IPS-18c (cell line): ENCODE measurements at regions not wholly inside any gene's neighbourhood (a gene's known extent, or its start where the extent isn't known, plus 50 kb on each side); places are given as distances from the start of the nearest gene placed in this dataset.
"Not testable (repeated sequence)": the region's sequence is repeated elsewhere in the genome, so short reads cannot be mapped to it uniquely, and the experiment has no call there.

Experiments
- H3K4me3 ChIP-seq: 2 replicates; pipeline ENCODE4 v1.7.0; 2013; ENCODE audit warnings: low read depth, mild to moderate bottlenecking, low read length, moderate library complexity; ENCODE audit not compliant: insufficient read depth
- H3K9me3 ChIP-seq: one replicate; pipeline ENCODE4 v1.6.1; 2013; ENCODE audit warnings: mild to moderate bottlenecking, low read length, moderate library complexity; ENCODE audit not compliant: control insufficient read depth, insufficient read depth

GRCh38 chr14:44759277-44759676, 202.5 kb downstream of the KLHL28 start:
- H3K4me3 ChIP-seq: no peak overlapping the region
- H3K9me3 ChIP-seq: no peaks in the 10 kb centered on the region

- Histone ChIP-seq H3K9me3 (no peaks in the 10 kb centered on the region), H3K4me3 (no peak overlapping the region)
These were observed 205.2 kb downstream of the KLHL28 start for GRCh38 chr14:44756554-44756953.

- Histone ChIP-seq H3K9me3 (no peaks in the 10 kb centered on the region), H3K4me3 (no peak overlapping the region)
These were observed 216.4 kb downstream of the KLHL28 start for GRCh38 chr14:44745371-44745770.

GRCh38 chr14:44742202-44742601, 219.5 kb downstream of the KLHL28 start:
- Histone ChIP-seq H3K4me3 (no peak overlapping the region), H3K9me3 (no peaks in the 10 kb centered on the region)

GRCh38 chr14:44741431-44741830, 220.3 kb downstream of the KLHL28 start:
- H3K9me3 ChIP-seq: no peaks in the 10 kb centered on the region
- H3K4me3 ChIP-seq: no peak overlapping the region

GRCh38 chr14:44736326-44736725, 225.4 kb downstream of the KLHL28 start:
- Histone ChIP-seq H3K9me3 (no peaks in the 10 kb centered on the region), H3K4me3 (no peak overlapping the region)

GRCh38 chr14:44732144-44732543, 225.1 kb upstream of the FSCB start:
- H3K9me3 ChIP-seq: no peaks in the 10 kb centered on the region
- no peak overlapping the region for H3K4me3 ChIP-seq

- Histone ChIP-seq H3K9me3 (no peaks in the 10 kb centered on the region), H3K4me3 (no peak overlapping the region)
These were observed 223.8 kb upstream of the FSCB start for GRCh38 chr14:44730860-44731259.

- H3K9me3 ChIP-seq, H3K4me3 ChIP-seq: not testable (repeated sequence)
These were observed 214.3 kb upstream of the FSCB start for GRCh38 chr14:44721395-44721794.

GRCh38 chr14:44720707-44721106, 213.6 kb upstream of the FSCB start:
- peaks cover 6% of the 10 kb centered on the region for H3K9me3 ChIP-seq
- no peak overlapping the region for H3K4me3 ChIP-seq

GRCh38 chr14:44712024-44712815, 205.1 kb upstream of the FSCB start:
- Histone ChIP-seq H3K9me3 (no peaks in the 10 kb centered on the region), H3K4me3 (no peak overlapping the region)

- no peak overlapping the region for H3K4me3 ChIP-seq
- no peaks in the 10 kb centered on the region for H3K9me3 ChIP-seq
These were observed 194.6 kb upstream of the FSCB start for GRCh38 chr14:44701563-44702263.

- Histone ChIP-seq H3K9me3 (no peaks in the 10 kb centered on the region), H3K4me3 (no peak overlapping the region)
These were observed 193.6 kb upstream of the FSCB start for GRCh38 chr14:44700694-44701093.

GRCh38 chr14:44700184-44700583, 193.1 kb upstream of the FSCB start:
- no peak overlapping the region for H3K4me3 ChIP-seq
- no peaks in the 10 kb centered on the region for H3K9me3 ChIP-seq

GRCh38 chr14:44699391-44699790, 192.3 kb upstream of the FSCB start:
- H3K9me3 ChIP-seq: no peaks in the 10 kb centered on the region
- H3K4me3 ChIP-seq: no peak overlapping the region

GRCh38 chr14:44669496-44669895, 162.4 kb upstream of the FSCB start:
- H3K9me3 ChIP-seq: peaks cover 2% of the 10 kb centered on the region
- H3K4me3 ChIP-seq: no peak overlapping the region

GRCh38 chr14:44663136-44663535, 156.1 kb upstream of the FSCB start:
- Histone ChIP-seq H3K9me3 (no peaks in the 10 kb centered on the region), H3K4me3 (no peak overlapping the region)

GRCh38 chr14:44662250-44662891, 155.3 kb upstream of the FSCB start:
- Histone ChIP-seq H3K9me3 (no peaks in the 10 kb centered on the region), H3K4me3 (no peak overlapping the region)
